Endothelial cell of umbilical vein (primary cell): ENCODE measurements at regions not wholly inside any gene's neighbourhood (a gene's known extent, or its start where the extent isn't known, plus 50 kb on each side); places are given as distances from the start of the nearest gene placed in this dataset.

Experiments
- BruUV-seq: library from RNA; stranded (reverse); fragments of 400-500 nt; replicated peaks from 2 replicates; lab custom pipeline; 2021; lab: Mats Ljungman, UMichigan
- CTCF ChIA-PET: fragments of 300-600, 350-600 bp; sonication (Branson Sonifier 250); formaldehyde crosslinking; loops from one replicate; lab custom pipeline; 2021; ENCODE audit warnings: antibody characterized with exemption, inconsistent platforms; lab: Charles Lee
- POLR2A ChIA-PET: fragments of 300-600, 350-600 bp; sonication (Branson Sonifier 250); formaldehyde crosslinking; loops from one replicate; lab custom pipeline; 2021; ENCODE audit warnings: antibody characterized with exemption, inconsistent platforms; lab: Charles Lee
- DNase-seq: peaks from one replicate; pipeline ENCODE4 v3.0.0-alpha.2; 2011; ENCODE audit warnings: low read depth, low spot score
- FAIRE-seq: peaks from 2 replicates; lab custom pipeline; 2011; peaks lifted over from hg19 to GRCh38; lab: Jason Lieb, UNC
- H2AFZ ChIP-seq: 2 replicates; pipeline ENCODE4 v1.6.0; 2012; ENCODE audit warnings: low read depth, low read length, control low read depth, inconsistent platforms
- H3K27ac ChIP-seq: 2 replicates; pipeline ENCODE4 v1.5.1; 2011; ENCODE audit warnings: low read depth, mild to moderate bottlenecking, control low read depth, low read length, moderate library complexity; ENCODE audit not compliant: insufficient read depth
- H3K27me3 ChIP-seq, 2 experiments: 2 replicates each; pipeline versions ENCODE4 v1.6.0 to v1.6.1; 2011; ENCODE audit warnings: low read length in 2 of 2, mixed read lengths in 1 of 2; ENCODE audit not compliant: control insufficient read depth in 2 of 2, insufficient read depth in 2 of 2
- H3K36me3 ChIP-seq, 2 experiments: 2 replicates in 1 of 2; 3 replicates in 1 of 2; pipeline ENCODE4 v1.5.1; 2011; ENCODE audit warnings: low read length in 2 of 2, mild to moderate bottlenecking in 1 of 2, moderate library complexity in 1 of 2; ENCODE audit not compliant: control insufficient read depth in 2 of 2, insufficient read depth in 2 of 2; ENCODE audit errors: extremely low read depth in 1 of 2
- H3K4me1 ChIP-seq: 3 replicates; pipeline ENCODE4 v1.5.1; 2011; ENCODE audit warnings: mild to moderate bottlenecking, low read length; ENCODE audit not compliant: control insufficient read depth, insufficient read depth; ENCODE audit errors: extremely low read depth
- H3K4me2 ChIP-seq: 2 replicates; pipeline ENCODE4 v1.6.1; 2011; ENCODE audit warnings: low read length, control low read depth, mixed read lengths; ENCODE audit not compliant: insufficient read depth
- H3K4me3 ChIP-seq, 3 experiments: fragments of 200-600 bp in 1 of 3; sonication (generic), shearing (Covaris generic) in 1 of 3; replicated peaks in 1 of 3; 2 replicates each; pipeline ENCODE4 v1.5.1; 2011 to 2016; ENCODE audit warnings: control low read depth in 3 of 3, low read length in 3 of 3, mild to moderate bottlenecking in 2 of 3, inconsistent platforms in 1 of 3, low read depth in 1 of 3, moderate library complexity in 1 of 3; ENCODE audit not compliant: insufficient read depth in 1 of 3
- H3K79me2 ChIP-seq: 2 replicates; pipeline ENCODE4 v1.6.0; 2012; ENCODE audit warnings: low read length, inconsistent platforms; ENCODE audit not compliant: control insufficient read depth, insufficient read depth
- H3K9ac ChIP-seq: replicated peaks from 2 replicates; pipeline ENCODE3; 2011; ENCODE audit warnings: low read length, control low read depth; ENCODE audit not compliant: insufficient read depth; ENCODE audit errors: extremely low read depth
- H3K9me1 ChIP-seq: replicated peaks from 3 replicates; pipeline ENCODE4 v1.6.0; 2011; ENCODE audit warnings: mild to moderate bottlenecking, low read length; ENCODE audit not compliant: control insufficient read depth, insufficient read depth; ENCODE audit errors: extremely low read depth
- H3K9me3 ChIP-seq: replicated peaks from 2 replicates; pipeline ENCODE4 v1.5.1; 2012; ENCODE audit warnings: low read length, inconsistent platforms; ENCODE audit not compliant: control insufficient read depth, insufficient read depth
- H4K20me1 ChIP-seq: replicated peaks from 2 replicates; pipeline ENCODE3; 2011; ENCODE audit warnings: mild to moderate bottlenecking, low read length; ENCODE audit not compliant: control insufficient read depth, insufficient read depth; ENCODE audit errors: extremely low read depth
- CTCF ChIP-seq, 2 donors: IDR thresholded peaks; 1 replicate in 1 of 2; 2 replicates in 1 of 2; pipeline ENCODE4 v1.5.1; 2011; ENCODE audit warnings: low read length in 2 of 2, mild to moderate bottlenecking in 2 of 2, moderate library complexity in 2 of 2, control low read depth in 1 of 2, inconsistent platforms in 1 of 2, low read depth in 1 of 2; ENCODE audit not compliant: insufficient read depth in 1 of 2; ENCODE audit errors: extremely low read depth in 1 of 2
- EZH2 ChIP-seq: IDR thresholded peaks from 2 replicates; pipeline ENCODE4 v1.6.1; 2012; ENCODE audit warnings: borderline replicate concordance, low read depth, mild to moderate bottlenecking, moderate library complexity, low read length, inconsistent platforms; ENCODE audit not compliant: severe bottlenecking
- FOS ChIP-seq: IDR thresholded peaks from 2 replicates; pipeline ENCODE4 v1.6.1; 2011; ENCODE audit warnings: mild to moderate bottlenecking, low read length, moderate library complexity, borderline replicate concordance; ENCODE audit not compliant: insufficient read depth
- GATA2 ChIP-seq: IDR thresholded peaks from 2 replicates; pipeline ENCODE4 v1.7.0; 2011; ENCODE audit warnings: low read depth, mild to moderate bottlenecking, moderate library complexity, mixed read lengths, low read length; ENCODE audit not compliant: insufficient read length, insufficient read depth
- JUN ChIP-seq: IDR thresholded peaks from 2 replicates; pipeline ENCODE4 v1.6.1; 2011; ENCODE audit warnings: borderline replicate concordance, low read depth; ENCODE audit not compliant: insufficient read length, insufficient read depth
- MAX ChIP-seq: IDR thresholded peaks from 2 replicates; pipeline ENCODE4 v1.6.1; 2011; ENCODE audit not compliant: insufficient read depth, insufficient read length
- MYC ChIP-seq: IDR thresholded peaks from one replicate; pipeline ENCODE4 v1.6.1; 2011; ENCODE audit warnings: mild to moderate bottlenecking, low read depth, low read length
- POLR2A ChIP-seq: IDR thresholded peaks from 2 replicates; pipeline ENCODE4 v1.6.1; 2012; ENCODE audit warnings: low read depth, mild to moderate bottlenecking, control low read depth, low read length
- POLR2AphosphoS5 ChIP-seq: IDR thresholded peaks from 2 replicates; pipeline ENCODE4 v1.6.1; 2012; ENCODE audit warnings: low read depth, mild to moderate bottlenecking, control low read depth, low read length, moderate library complexity; ENCODE audit not compliant: insufficient read depth
- dilution Hi-C: fragments of 300-500 bp; cut with MboI; formaldehyde crosslinking; loops from one replicate; pipeline ENCODE4 v1.15.0; 2019; ENCODE audit warnings: low sequenced_read_pairs; ENCODE audit not compliant: extremely low pct_ligation_motif_present
- intact Hi-C: fragments of 100-400 bp; cut with micrococcal nuclease; formaldehyde crosslinking; loops from one replicate; pipeline ENCODE4 v1.10.0; 2022

- ChIA-PET CTCF (interaction anchor here (0.5 kb wide), 1 partner anchor 144 kb away, joined by 3 read pairs; no protein-coding TSS in a partner anchor), POLR2A (no interaction called here)
- intact Hi-C loops: loop anchor here (10.0 kb wide), 2 partner anchors 138 to 142 kb away; no protein-coding TSS in a partner anchor
- Histone ChIP-seq H3K9ac (no peak overlapping the region), H4K20me1 (no peaks in the 10 kb centered on the region), H3K4me1 (peaks cover 6% of the 10 kb centered on the region), H3K4me3 (no peak overlapping the region), H3K27ac (no peak overlapping the region), H3K9me1 (no peaks in the 10 kb centered on the region), H3K36me3 (no peaks in the 10 kb centered on the region), H3K4me2 (no peak overlapping the region), H2AFZ (no peak overlapping the region), H3K9me3 (no peaks in the 10 kb centered on the region), H3K79me2 (no peaks in the 10 kb centered on the region), H3K27me3 (no peaks in the 10 kb centered on the region)
- TF ChIP-seq POLR2A (no peak), POLR2AphosphoS5 (no peak), EZH2 (no peak), MYC (no peak), FOS (no peak), GATA2 (no peak), MAX (no peak), JUN (no peak), CTCF (IDR thresholded peaks at IDR 0.05; ENCODE audit: extremely low read depth in 1 of 2, insufficient read depth in 1 of 2, low read depth in 1 of 2, low read length in 2 of 2) (no peak)
- no peak for FAIRE-seq
- BruUV-seq: no TSS peak
- dilution Hi-C loops: no loop called here
- no peak for DNase-seq
Measured at GRCh38 chr10:71067098-71067740, 145.2 kb upstream of the UNC5B start.
